ENCODE measurements at regions not wholly inside any gene's neighbourhood (a gene's known extent, or its start where the extent isn't known, plus 50 kb on each side); places are given as distances from the start of the nearest gene placed in this dataset.
A peak's percentile ranks its signal among the peaks of the same experiment; 100 is the strongest.
"Not testable (repeated sequence)": the region's sequence is repeated elsewhere in the genome, so short reads cannot be mapped to it uniquely, and the experiment has no call there.

DNA sequence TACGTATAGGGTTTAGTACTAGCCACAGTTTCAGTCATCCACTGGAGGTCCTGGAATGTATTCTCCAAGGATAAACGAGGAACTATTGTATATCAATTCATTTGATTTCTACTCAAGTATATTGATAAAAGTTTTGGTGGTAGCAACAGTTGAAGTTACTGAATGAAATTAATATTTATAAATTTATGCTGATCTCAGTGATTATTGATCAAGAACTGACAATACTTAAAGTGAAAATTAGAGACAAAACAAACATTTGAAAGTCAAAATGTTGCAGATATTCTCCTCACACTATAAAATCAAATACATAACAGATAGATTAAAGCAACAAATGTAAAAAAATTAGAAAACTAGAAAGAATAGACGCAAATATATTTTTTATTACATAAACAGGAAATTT is 150.9 kb upstream of the SLC35G4 start:
- no peak for DNase-seq (ENCODE audit: low spot score)

- not testable (repeated sequence) for DNase-seq (ENCODE audit: low spot score)
Observed at GRCh38 chr18:11457853-11458252, 151.5 kb upstream of the SLC35G4 start.

DNA sequence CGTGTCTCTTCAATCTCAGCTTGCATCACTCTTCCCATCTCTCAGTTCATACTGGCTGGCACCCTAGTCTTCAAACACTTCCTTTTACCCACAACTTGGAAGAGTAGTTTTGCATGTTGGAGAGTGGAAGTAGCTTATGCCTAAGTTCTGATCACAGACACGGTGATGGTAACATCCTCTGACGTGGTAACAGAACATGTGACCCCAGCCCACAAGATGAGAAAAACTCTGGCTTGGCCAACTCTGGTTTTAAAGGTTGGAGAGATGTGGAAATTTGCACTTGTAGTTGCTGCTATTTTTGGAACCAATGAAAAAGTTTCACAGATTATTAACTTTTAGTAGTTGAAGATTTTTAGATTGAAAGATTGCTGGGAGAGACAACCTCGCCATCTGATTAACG is 155.4 kb upstream of the SLC35G4 start:
- no peak for DNase-seq (ENCODE audit: low spot score)

- DNase-seq (ENCODE audit: low spot score) = not testable (repeated sequence)
Observed at GRCh38 chr18:11444169-11444568, 165.2 kb upstream of the SLC35G4 start.

DNA sequence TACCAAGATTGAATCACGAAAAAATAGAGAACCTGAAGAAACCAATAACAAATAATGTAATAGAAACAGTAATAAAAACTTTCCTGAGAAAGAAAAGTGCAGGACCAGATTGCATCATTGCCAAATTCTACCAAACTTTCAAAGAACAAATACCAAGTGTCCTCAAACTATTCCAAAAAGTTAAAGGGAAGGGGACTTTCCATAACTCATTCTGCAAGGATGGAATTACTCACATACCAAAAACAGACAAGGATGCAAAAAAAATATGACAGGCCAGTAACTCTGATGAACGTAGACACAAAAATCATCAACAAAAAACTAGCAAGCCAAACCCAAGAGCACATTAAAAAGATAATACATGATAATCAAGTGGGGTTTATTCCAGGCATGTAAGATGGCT is 172.3 kb upstream of the SLC35G4 start:
- DNase-seq (ENCODE audit: low spot score) = no peak

DNA sequence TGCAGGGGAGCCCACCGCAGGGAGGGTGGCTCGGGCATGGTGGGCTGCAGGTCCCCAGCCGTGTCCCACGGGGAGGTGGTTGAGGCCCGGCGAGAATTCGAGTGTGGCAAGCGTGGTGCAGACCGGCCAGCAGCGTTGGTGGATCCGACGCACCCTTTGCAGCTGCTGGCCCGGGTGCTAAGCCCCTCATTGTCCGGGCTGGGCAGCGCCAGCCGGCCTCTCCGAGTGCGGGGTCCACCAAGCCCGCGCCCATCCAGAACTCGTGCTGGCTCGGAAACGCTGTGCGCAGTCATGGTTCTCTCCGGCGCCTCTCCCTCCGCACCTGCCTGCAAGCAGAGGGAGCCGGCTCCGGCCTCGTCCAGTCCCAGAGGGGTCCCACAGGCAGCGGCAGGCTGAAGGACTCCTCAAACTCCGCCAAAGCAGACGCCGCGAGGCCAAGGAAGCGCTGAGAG is 177.0 kb upstream of the SLC35G4 start:
- no peak for DNase-seq (ENCODE audit: low spot score)

DNA sequence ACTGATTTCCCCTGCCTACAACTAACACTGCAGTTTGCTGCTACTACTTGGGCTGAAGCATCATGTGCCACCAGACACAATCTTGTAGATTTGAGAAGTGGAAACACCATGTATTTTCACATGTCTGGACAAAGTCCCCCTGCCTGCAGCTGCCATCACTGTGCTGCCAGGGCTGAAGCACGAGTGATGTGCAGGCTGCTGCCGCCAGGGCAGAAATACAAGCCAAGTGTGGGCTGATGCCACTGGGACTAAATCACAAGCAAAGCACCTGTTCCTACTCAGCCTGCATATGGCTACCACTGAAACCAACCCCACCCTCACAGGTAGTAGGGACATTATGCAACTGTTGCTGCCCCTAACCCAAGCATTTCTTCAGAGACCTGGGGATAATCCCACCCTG is 179.5 kb upstream of the SLC35G4 start:
- no peak for DNase-seq (ENCODE audit: low spot score)

GRCh38 chr18:11425211-11425610 is 184.2 kb upstream of the SLC35G4 start:
- no peak for DNase-seq (ENCODE audit: low spot score)

DNA sequence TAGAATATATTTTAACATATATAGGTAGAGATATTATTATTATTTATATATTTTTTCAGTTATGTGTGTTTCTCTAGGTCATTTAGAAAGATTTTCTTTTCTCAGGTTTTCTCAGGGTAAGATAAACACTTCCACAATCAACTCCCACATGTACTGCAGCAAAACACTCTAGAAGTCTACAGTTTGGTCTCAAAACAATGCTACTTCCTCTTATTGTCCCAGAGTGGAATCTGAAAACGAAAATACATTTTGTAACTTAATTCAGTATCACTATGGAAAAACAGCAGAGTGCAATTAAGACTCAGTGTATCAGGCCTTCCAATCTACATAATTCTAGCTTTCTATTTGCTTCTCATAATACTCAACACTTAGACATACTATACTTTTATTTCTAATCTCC is 190.1 kb upstream of the SLC35G4 start:
- no peak for DNase-seq (ENCODE audit: low spot score)

GRCh38 chr18:11412811-11413210 is 196.6 kb upstream of the SLC35G4 start:
- DNase-seq (ENCODE audit: low spot score) = no peak

- no peak for DNase-seq (ENCODE audit: low spot score)
Observed at GRCh38 chr18:11411048-11411447, 198.3 kb upstream of the SLC35G4 start.

GRCh38 chr18:11408555-11409065 is 200.8 kb upstream of the SLC35G4 start:
- no peak for DNase-seq (ENCODE audit: low spot score)

DNA sequence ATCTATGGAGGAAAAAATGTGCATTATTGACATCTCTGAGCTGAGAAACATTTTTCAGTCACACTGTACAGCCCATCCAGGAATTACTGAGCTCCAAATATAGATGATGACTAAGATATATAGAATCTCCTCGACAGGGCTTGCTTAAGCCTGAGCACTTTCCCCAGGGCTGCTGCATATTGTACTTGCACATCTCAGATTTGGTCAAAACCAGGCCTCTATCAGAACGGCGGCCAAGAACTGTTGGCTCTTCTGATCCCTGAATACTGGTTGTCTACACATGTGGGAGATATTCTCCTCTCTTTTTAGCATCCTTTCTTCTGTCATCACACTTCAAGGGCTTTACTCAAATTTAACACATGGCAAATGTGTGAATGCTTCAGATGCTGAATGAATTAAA is 201.5 kb upstream of the SLC35G4 start:
- DNase-seq (ENCODE audit: low spot score) = no peak

GRCh38 chr18:11405804-11406203 is 203.6 kb upstream of the SLC35G4 start:
- no peak for DNase-seq (ENCODE audit: low spot score)

- no peak for DNase-seq (ENCODE audit: low spot score)
Observed at GRCh38 chr18:11400703-11401102, 208.7 kb upstream of the SLC35G4 start.

DNA sequence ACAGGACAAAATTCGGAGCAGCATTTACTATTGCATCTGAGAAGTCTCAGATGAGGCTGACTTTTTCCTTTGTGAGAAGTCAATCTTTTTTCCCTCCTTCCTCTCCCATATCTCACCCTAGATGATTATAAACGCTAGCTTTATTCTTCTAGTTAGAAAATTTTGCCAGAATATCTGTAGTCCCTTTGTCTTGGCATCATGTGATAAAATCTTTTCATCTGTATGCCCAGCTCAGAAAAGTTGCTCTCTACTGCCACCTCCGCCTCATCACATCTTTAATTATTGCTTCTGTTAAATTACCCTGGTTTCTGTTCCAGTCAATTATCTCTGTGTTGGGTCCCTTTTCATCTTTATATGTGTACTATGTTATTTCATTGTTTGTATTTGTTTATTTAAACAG is 210.8 kb upstream of the SLC35G4 start:
- no peak for DNase-seq (ENCODE audit: low spot score)

GRCh38 chr18:11392980-11393885 is 216.2 kb upstream of the SLC35G4 start:
- DNase-seq (ENCODE audit: low spot score) = no peak

DNA sequence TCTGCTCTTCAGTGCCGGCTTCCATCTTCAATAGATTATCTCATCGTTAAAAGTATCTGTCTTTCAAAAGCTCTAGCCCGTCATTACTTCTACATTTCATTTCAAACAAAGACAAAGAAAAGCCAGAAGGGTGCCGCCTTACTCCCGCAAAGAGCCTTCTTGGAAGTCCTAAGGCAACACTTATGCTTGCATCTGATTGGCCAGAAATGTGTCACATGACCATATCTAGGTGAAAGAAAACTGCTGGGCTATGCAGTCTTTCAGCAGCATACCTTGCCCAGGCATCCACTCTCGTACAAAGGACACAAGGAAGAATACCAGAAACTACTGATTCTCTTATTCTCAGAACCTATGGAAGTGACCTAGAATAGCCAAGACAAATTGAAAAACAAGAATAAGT is 217.1 kb upstream of the SLC35G4 start:
- DNase-seq (ENCODE audit: low spot score) = no peak

- no peak for DNase-seq (ENCODE audit: low spot score)
Observed at GRCh38 chr18:11391661-11392060, 217.7 kb upstream of the SLC35G4 start.

DNA sequence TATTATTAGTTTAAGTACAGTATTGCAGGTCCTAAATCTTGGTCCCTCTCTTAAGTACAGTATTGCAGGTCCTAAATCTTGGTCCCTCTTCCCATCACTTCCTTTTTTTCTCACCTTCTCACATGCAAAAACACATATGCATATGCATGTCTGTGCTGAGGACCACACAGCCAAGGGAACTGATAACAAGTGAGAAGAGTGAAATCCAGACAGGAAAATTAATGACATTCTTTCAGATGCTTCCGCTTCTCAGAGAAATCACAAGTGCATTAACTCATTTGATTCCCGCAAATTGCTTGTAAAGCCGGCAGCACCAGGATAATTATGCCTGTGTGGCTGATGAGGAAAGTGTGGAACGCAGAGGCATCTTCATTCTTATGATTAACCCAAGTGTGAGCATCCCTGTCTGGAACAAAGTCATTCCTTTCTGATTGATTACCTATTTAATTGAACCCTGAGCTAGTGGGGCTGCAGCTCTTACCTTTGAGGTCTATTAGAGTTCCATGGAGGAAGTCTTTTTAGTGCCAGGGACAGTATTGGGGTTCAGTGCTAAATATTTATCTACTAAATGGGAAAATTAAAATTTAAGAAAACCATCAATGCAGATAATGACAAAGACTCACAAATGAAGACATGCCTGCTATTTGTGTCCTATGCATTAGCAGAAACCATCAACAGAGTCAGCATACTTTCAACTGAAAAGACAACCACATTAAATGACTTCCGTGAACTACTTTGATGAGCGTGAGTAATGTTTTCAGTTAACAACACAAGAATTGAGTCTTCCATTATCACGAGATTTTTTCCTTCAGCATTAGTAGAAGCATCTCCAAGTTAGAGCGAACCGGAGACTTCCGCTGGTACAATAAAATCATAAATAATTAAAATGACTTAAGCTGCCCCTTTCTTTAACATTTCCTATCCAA is 220.4 kb upstream of the SLC35G4 start:
- DNase-seq (ENCODE audit: low spot score) = no peak

DNA sequence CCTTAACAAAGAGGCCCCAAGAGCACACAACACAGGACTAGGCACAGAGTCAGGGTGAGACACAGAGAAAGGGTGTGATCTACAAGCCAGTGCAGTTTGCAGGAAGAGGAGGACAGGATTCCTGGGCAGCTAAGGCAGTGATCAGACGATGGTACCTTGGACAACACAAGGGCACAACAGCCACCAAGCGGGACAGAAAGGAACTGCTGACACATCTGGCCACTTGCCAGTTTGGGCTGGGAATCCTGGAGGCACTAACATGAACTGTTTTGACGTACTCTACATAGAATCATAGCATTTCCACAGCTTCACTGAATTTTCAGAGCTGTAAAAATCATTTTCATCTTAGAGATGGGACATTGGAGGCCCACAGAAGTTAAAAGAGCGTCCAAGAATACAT is 221.5 kb upstream of the SLC35G4 start:
- DNase-seq (ENCODE audit: low spot score) = peak; percentile 81

- no peak for DNase-seq (ENCODE audit: low spot score)
Observed at GRCh38 chr18:11383381-11383780, 226.0 kb upstream of the SLC35G4 start.

DNA sequence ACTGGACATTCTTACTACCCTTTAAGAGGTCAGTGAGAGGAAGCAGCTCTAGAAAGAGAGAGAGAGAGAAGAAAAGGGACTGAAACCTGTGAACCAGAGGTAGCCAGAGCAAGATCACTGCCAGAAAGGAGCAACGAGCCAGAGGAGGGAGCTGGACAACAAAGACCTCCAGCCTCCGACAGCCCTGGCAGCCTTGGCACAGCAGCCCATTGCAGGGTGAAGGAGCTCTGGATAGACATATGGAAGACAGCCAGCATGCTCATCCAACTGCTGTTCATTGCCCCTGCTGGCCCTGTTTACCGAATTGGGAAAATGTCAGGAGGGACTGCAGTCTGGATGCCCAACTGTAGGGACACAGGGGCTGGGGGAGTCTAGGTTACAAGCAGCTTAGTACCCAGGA is 228.4 kb upstream of the SLC35G4 start:
- DNase-seq (ENCODE audit: low spot score) = no peak
